ENCODE measurements at regions not wholly inside any gene's neighbourhood (a gene's known extent, or its start where the extent isn't known, plus 50 kb on each side); places are given as distances from the start of the nearest gene placed in this dataset.

- Histone ChIP-seq H3K9me3 (ENCODE audit: control insufficient read depth in 4 of 4, low read length in 3 of 4) (no peaks in the 10 kb centered on the region), H3K27ac (ENCODE audit: low read depth in 1 of 2, low read length in 2 of 2) (no peak overlapping the region), H3K9ac (ENCODE audit: low read depth in 1 of 2, low read length in 2 of 2) (no peak overlapping the region), H3K4me3 (ENCODE audit: low read depth in 1 of 3, low read length in 3 of 3) (no peak overlapping the region), H3K36me3 (ENCODE audit: control insufficient read depth in 4 of 4, insufficient read depth in 3 of 4, low read depth in 1 of 4, low read length in 3 of 4) (no peaks in the 10 kb centered on the region), H3K4me1 (ENCODE audit: control insufficient read depth in 4 of 4, insufficient read depth in 4 of 4, low read length in 3 of 4) (no peaks in the 10 kb centered on the region), H3K27me3 (ENCODE audit: control insufficient read depth in 4 of 4, insufficient read depth in 4 of 4, low read length in 3 of 4) (no peaks in the 10 kb centered on the region)
- no peak for DNase-seq (ENCODE audit: low spot score)
- TF ChIP-seq ZBTB33 (IDR thresholded peaks at IDR 0.05) (no peak), REST (IDR thresholded peaks at IDR 0.05) (no peak), ATF3 (IDR thresholded peaks at IDR 0.05) (no peak), FOXA1 (IDR thresholded peaks at IDR 0.05) (no peak), HNF4G (IDR thresholded peaks at IDR 0.05) (no peak), SP1 (IDR thresholded peaks at IDR 0.05) (no peak), GABPA (IDR thresholded peaks at IDR 0.05 in 1 of 2, conservative IDR thresholded peaks at IDR 0.05 in 1 of 2) (no peak)
- 95% methylated on average over 1 of the region's 1 CpG for whole genome bisulfite sequencing
Measured at GRCh38 chr18:46274266-46274665, 170.1 kb downstream of the HAUS1 start.

- no peaks in the 10 kb centered on the region for H3K4me1 ChIP-seq (ENCODE audit: control insufficient read depth in 4 of 4, insufficient read depth in 4 of 4, low read length in 3 of 4)
- H3K27me3 ChIP-seq (ENCODE audit: control insufficient read depth in 4 of 4, insufficient read depth in 4 of 4, low read length in 3 of 4): no peaks in the 10 kb centered on the region
- no peak for DNase-seq (ENCODE audit: low spot score)
- WGBS: 87% methylated on average over 4 of the region's 4 CpGs
- no peaks in the 10 kb centered on the region for H3K36me3 ChIP-seq (ENCODE audit: control insufficient read depth in 4 of 4, insufficient read depth in 3 of 4, low read depth in 1 of 4, low read length in 3 of 4)
- no peak overlapping the region for H3K9ac ChIP-seq (ENCODE audit: low read depth in 1 of 2, low read length in 2 of 2)
- H3K27ac ChIP-seq (ENCODE audit: low read depth in 1 of 2, low read length in 2 of 2): no peak overlapping the region
- no peak overlapping the region for H3K4me3 ChIP-seq (ENCODE audit: low read depth in 1 of 3, low read length in 3 of 3)
- H3K9me3 ChIP-seq (ENCODE audit: control insufficient read depth in 4 of 4, low read length in 3 of 4): no peaks in the 10 kb centered on the region
- no peak for TF ChIP-seq HNF4A (conservative IDR thresholded peaks at IDR 0.05)
- TF ChIP-seq NR2F2 (IDR thresholded peaks at IDR 0.05): no peak
- no peak for TF ChIP-seq FOXA1 (IDR thresholded peaks at IDR 0.05)
- no peak for TF ChIP-seq CTCF (IDR thresholded peaks at IDR 0.05; ENCODE audit: low read depth, low read length, missing input control)
- TF ChIP-seq RXRA (IDR thresholded peaks at IDR 0.05): no peak
- no peak for TF ChIP-seq MAX (IDR thresholded peaks at IDR 0.05)
- TF ChIP-seq REST (IDR thresholded peaks at IDR 0.05): no peak
- no peak for TF ChIP-seq GABPA (IDR thresholded peaks at IDR 0.05 in 1 of 2, conservative IDR thresholded peaks at IDR 0.05 in 1 of 2)
- TF ChIP-seq SP1 (IDR thresholded peaks at IDR 0.05): no peak
- TF ChIP-seq JUND (IDR thresholded peaks at IDR 0.05): no peak
- TF ChIP-seq FOXA2 (IDR thresholded peaks at IDR 0.05): no peak
- TF ChIP-seq ZBTB33 (IDR thresholded peaks at IDR 0.05): no peak
- no peak for TF ChIP-seq RAD21 (IDR thresholded peaks at IDR 0.05)
Measured at GRCh38 chr18:46275370-46275769, 171.2 kb downstream of the HAUS1 start.

All from liver (tissue), 8 donors.